H9 (cell line): ENCODE measurements at regions not wholly inside any gene's neighbourhood (a gene's known extent, or its start where the extent isn't known, plus 50 kb on each side); places are given as distances from the start of the nearest gene placed in this dataset.

Source experiments
- DNase-seq: peaks from one replicate; pipeline ENCODE4 v3.0.0-alpha.2; 2017
- H2AFZ ChIP-seq: one replicate; pipeline ENCODE4 v1.6.1; 2013; ENCODE audit warnings: mild to moderate bottlenecking, low read length, control low read depth, moderate library complexity
- H2AK5ac ChIP-seq: 2 replicates; pipeline ENCODE4 v1.6.1; 2013; ENCODE audit warnings: low read length, control low read depth, mixed read lengths; ENCODE audit not compliant: insufficient read length
- H2BK120ac ChIP-seq: one replicate; pipeline ENCODE4 v1.6.1; 2013; ENCODE audit warnings: low read depth, mild to moderate bottlenecking, low read length, control low read depth, inconsistent platforms; ENCODE audit not compliant: poor library complexity, severe bottlenecking
- H2BK12ac ChIP-seq: 2 replicates; pipeline ENCODE4 v1.6.1; 2013; ENCODE audit warnings: low read length, control low read depth, mixed read lengths, low read depth; ENCODE audit not compliant: insufficient read length
- H2BK15ac ChIP-seq: 2 replicates; pipeline ENCODE4 v1.6.1; 2013; ENCODE audit warnings: low read depth, low read length, control low read depth
- H2BK20ac ChIP-seq: one replicate; pipeline ENCODE4 v1.6.1; 2013; ENCODE audit warnings: low read depth, mild to moderate bottlenecking, low read length, control low read depth, inconsistent platforms; ENCODE audit not compliant: poor library complexity, severe bottlenecking
- H2BK5ac ChIP-seq: 2 replicates; pipeline ENCODE4 v1.6.1; 2013; ENCODE audit warnings: low read length, control low read depth, mixed read lengths; ENCODE audit not compliant: insufficient read length
- H3K14ac ChIP-seq: 2 replicates; pipeline ENCODE4 v1.6.1; 2013; ENCODE audit warnings: low read length, control low read depth; ENCODE audit not compliant: insufficient read depth
- H3K18ac ChIP-seq: 2 replicates; pipeline ENCODE4 v1.6.1; 2013; ENCODE audit warnings: low read depth, mild to moderate bottlenecking, mixed read lengths, low read length, control low read depth; ENCODE audit not compliant: insufficient read length
- H3K23ac ChIP-seq: 2 replicates; pipeline ENCODE4 v1.6.1; 2013; ENCODE audit warnings: low read length, control low read depth, mixed read lengths, low read depth; ENCODE audit not compliant: insufficient read length
- H3K23me2 ChIP-seq: 2 replicates; pipeline ENCODE4 v1.6.1; 2013; ENCODE audit warnings: low read depth, mild to moderate bottlenecking, mixed read lengths, low read length, control low read depth; ENCODE audit not compliant: insufficient read length, poor library complexity, severe bottlenecking
- H3K27ac ChIP-seq: 2 replicates; pipeline ENCODE4 v1.5.1; 2013; ENCODE audit warnings: low read length, control low read depth, mixed read lengths, low read depth; ENCODE audit not compliant: insufficient read length
- H3K27me3 ChIP-seq: 2 replicates; pipeline ENCODE4 v1.6.1; 2013; ENCODE audit warnings: low read length, control low read depth, inconsistent platforms; ENCODE audit not compliant: insufficient read depth
- H3K4ac ChIP-seq: 2 replicates; pipeline ENCODE4 v1.6.1; 2013; ENCODE audit warnings: low read depth, mild to moderate bottlenecking, control low read depth, inconsistent platforms, low read length, moderate library complexity
- H3K4me1 ChIP-seq: 2 replicates; pipeline ENCODE4 v1.6.1; 2013; ENCODE audit warnings: low read length, control low read depth, inconsistent platforms; ENCODE audit not compliant: insufficient read depth
- H3K4me2 ChIP-seq: 2 replicates; pipeline ENCODE4 v1.6.1; 2013; ENCODE audit warnings: low read length, control low read depth, mixed read lengths; ENCODE audit not compliant: insufficient read length, insufficient read depth
- H3K56ac ChIP-seq: 2 replicates; pipeline ENCODE4 v1.6.1; 2013; ENCODE audit warnings: low read depth, mild to moderate bottlenecking, mixed read lengths, low read length, control low read depth; ENCODE audit not compliant: insufficient read length
- H3K79me1 ChIP-seq: 2 replicates; pipeline ENCODE4 v1.6.1; 2013; ENCODE audit warnings: low read depth, mild to moderate bottlenecking, moderate library complexity, low read length, control low read depth, inconsistent platforms; ENCODE audit not compliant: insufficient read depth, poor library complexity, severe bottlenecking
- H3K79me2 ChIP-seq: 2 replicates; pipeline ENCODE4 v1.6.1; 2013; ENCODE audit warnings: low read length, control low read depth, inconsistent platforms; ENCODE audit not compliant: insufficient read depth
- H3K9ac ChIP-seq: 2 replicates; pipeline ENCODE4 v1.6.1; 2013; ENCODE audit warnings: low read length, control low read depth, mixed read lengths; ENCODE audit not compliant: insufficient read length; ENCODE audit errors: extremely low read depth
- H3K9me3 ChIP-seq: one replicate; pipeline ENCODE4 v1.6.1; 2013; ENCODE audit warnings: low read depth, low read length, inconsistent platforms; ENCODE audit not compliant: control insufficient read depth
- H3T11ph ChIP-seq: one replicate; pipeline ENCODE4 v1.6.1; 2013; ENCODE audit warnings: mild to moderate bottlenecking, low read length, control low read depth, inconsistent platforms
- H4K20me1 ChIP-seq: one replicate; pipeline ENCODE4 v1.6.1; 2013; ENCODE audit not compliant: control insufficient read depth, insufficient read length, insufficient read depth
- H4K5ac ChIP-seq: 2 replicates; pipeline ENCODE4 v1.6.1; 2013; ENCODE audit warnings: low read depth, mild to moderate bottlenecking, mixed read lengths, low read length, control low read depth; ENCODE audit not compliant: insufficient read length
- H4K8ac ChIP-seq: replicated peaks from 2 replicates; pipeline ENCODE4 v1.6.1; 2013; ENCODE audit warnings: low read length, control low read depth, mixed read lengths, low read depth; ENCODE audit not compliant: insufficient read length
- H4K91ac ChIP-seq: 2 replicates; pipeline ENCODE4 v1.6.1; 2013; ENCODE audit warnings: low read depth, mild to moderate bottlenecking, moderate library complexity, mixed read lengths, low read length, control low read depth; ENCODE audit not compliant: insufficient read length
- H3K27ac Mint-ChIP-seq, 3 experiments: 2 replicates in 2 of 3; 3 replicates in 1 of 3; pipeline ENCODE4 v1.8.0; 2020 to 2021; ENCODE audit warnings: mixed read lengths in 3 of 3, mild to moderate bottlenecking in 1 of 3, moderate library complexity in 1 of 3
- H3K27me3 Mint-ChIP-seq: 2 replicates; pipeline ENCODE4 v1.8.0; 2021; ENCODE audit warnings: low read depth, mild to moderate bottlenecking, moderate library complexity, mixed read lengths
- H3K36me3 Mint-ChIP-seq, 3 experiments: 2 replicates in 2 of 3; 3 replicates in 1 of 3; pipeline ENCODE4 v1.8.0; 2020 to 2021; ENCODE audit warnings: low read depth in 3 of 3, mixed read lengths in 3 of 3; ENCODE audit not compliant: insufficient read depth in 1 of 3
- H3K4me1 Mint-ChIP-seq, 2 experiments: 2 replicates each; pipeline ENCODE4 v1.8.0; 2020; ENCODE audit warnings: mixed read lengths in 2 of 2
- H3K4me3 Mint-ChIP-seq, 2 experiments: 2 replicates in 1 of 2; 3 replicates in 1 of 2; pipeline ENCODE4 v1.8.0; 2020 to 2021; ENCODE audit warnings: mild to moderate bottlenecking in 2 of 2, mixed read lengths in 2 of 2, moderate library complexity in 1 of 2
- H3K9me3 Mint-ChIP-seq, 2 experiments: 2 replicates in 1 of 2; 3 replicates in 1 of 2; pipeline ENCODE4 v1.8.0; 2020; ENCODE audit warnings: mild to moderate bottlenecking in 2 of 2, mixed read lengths in 2 of 2, moderate library complexity in 1 of 2
- CTCF ChIP-seq: fragments of 200-600 bp; sonication (generic); conservative IDR thresholded peaks from 3 replicates; pipeline ENCODE4 v1.8.0; 2021; ENCODE audit warnings: antibody characterized with exemption, mild to moderate bottlenecking
- WGBS: extraction: QIAGEN DNeasy Blood & Tissue Kit; methylation state at CpG from one replicate; pipeline ENCODE4 v1.1.7; 2013; ENCODE audit warnings: missing lambda C conversion rate, low lambda C conversion rate, mixed read lengths; ENCODE audit not compliant: insufficient read length; ENCODE audit errors: extremely low coverage; 5-methylcytosine and 5-hydroxymethylcytosine counted together

DNA sequence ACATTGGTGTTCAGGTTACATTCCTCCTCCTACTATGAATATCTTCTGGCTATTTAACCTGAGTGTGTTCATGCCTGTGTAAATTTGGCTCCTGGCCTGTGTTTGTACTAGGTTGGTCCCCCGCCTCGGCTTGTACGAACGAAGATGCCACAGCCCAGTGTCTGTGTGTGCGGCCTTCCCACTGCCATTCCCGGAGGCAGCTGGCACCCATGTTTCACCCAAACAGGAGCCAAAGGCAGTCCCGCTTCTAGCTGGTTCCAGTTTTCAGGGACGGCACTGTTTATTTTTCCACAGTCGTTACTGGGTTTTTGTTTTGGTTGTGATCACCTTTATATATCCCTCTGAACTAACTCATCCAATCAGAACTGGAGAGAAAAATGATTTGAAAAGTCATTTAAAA, 102.5 kb upstream of the ZNF536 start:
- H3K4me2 ChIP-seq, result no peak overlapping the region
- no peak overlapping the region for H2BK12ac ChIP-seq
- H3T11ph ChIP-seq, result no peak overlapping the region
- H2BK120ac ChIP-seq, result no peak overlapping the region
- no peak overlapping the region for H3K4ac ChIP-seq
- no peak overlapping the region for H2BK5ac ChIP-seq
- H3K4me1 ChIP-seq, result no peaks in the 10 kb centered on the region; the same call in 1 of the 2 replicates
- H3K23me2 ChIP-seq, result no peaks in the 10 kb centered on the region
- H4K8ac ChIP-seq, result no peak overlapping the region
- no peak overlapping the region for H4K91ac ChIP-seq
- no peak overlapping the region; a peak in 1 of 7 replicates for H3K27ac Mint-ChIP-seq
- no peak overlapping the region for H3K18ac ChIP-seq
- peaks cover 8% of the 10 kb centered on the region for H3K27me3 Mint-ChIP-seq
- H3K79me2 ChIP-seq, result no peaks in the 10 kb centered on the region
- peaks cover 19 to 31% of the 10 kb centered on the region in 2 experiments for H3K4me1 Mint-ChIP-seq
- H2BK15ac ChIP-seq, result no peak overlapping the region
- H3K56ac ChIP-seq, result no peak overlapping the region
- H3K14ac ChIP-seq, result no peak overlapping the region; the same call in 1 of the 2 replicates
- H3K79me1 ChIP-seq, result no peaks in the 10 kb centered on the region
- TF ChIP-seq CTCF, result no peak
- peaks cover 5 to 16% (median 9%) of the 10 kb centered on the region in 3 experiments for H3K36me3 Mint-ChIP-seq
- no peaks in the 10 kb centered on the region for H4K20me1 ChIP-seq
- no peak overlapping the region for H3K23ac ChIP-seq
- H3K27me3 ChIP-seq, result no peaks in the 10 kb centered on the region
- peaks cover 14 to 16% of the 10 kb centered on the region in 2 experiments for H3K9me3 Mint-ChIP-seq
- no peak for DNase-seq
- H2AFZ ChIP-seq, result no peak overlapping the region
- H2BK20ac ChIP-seq, result no peak overlapping the region
- WGBS, result no CpG with 5 or more reads among the region's 9 CpGs
- no peak overlapping the region for H3K9ac ChIP-seq
- no peak overlapping the region for H3K4me3 Mint-ChIP-seq
- no peak overlapping the region for H4K5ac ChIP-seq
- no peak overlapping the region for H2AK5ac ChIP-seq
- no peak overlapping the region for H3K27ac ChIP-seq
- peaks cover 9% of the 10 kb centered on the region for H3K9me3 ChIP-seq
